ENCODE measurements at regions not wholly inside any gene's neighbourhood (a gene's known extent, or its start where the extent isn't known, plus 50 kb on each side); places are given as distances from the start of the nearest gene placed in this dataset.

DNA sequence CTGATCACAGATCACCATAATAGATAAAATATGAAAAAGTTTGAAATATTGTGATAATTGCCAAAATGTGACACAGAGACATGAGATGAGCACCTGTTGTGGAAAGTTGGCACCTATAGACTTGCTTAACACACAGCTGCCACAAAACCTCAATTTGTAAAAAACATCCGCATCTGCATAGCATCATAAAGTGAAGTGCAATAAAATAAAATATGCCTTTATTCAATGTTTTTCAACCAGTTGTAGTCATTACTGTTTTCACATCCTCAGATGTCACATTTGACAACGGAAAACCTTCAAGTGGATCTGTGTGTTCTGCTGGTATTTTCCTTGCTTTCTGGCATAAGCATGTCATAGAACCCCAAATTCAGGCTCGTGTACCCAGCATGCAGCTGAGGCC lies 50.2 kb upstream of the IFNGR1 start:
- Mint-ChIP-seq H3K36me3 (ENCODE audit: insufficient read depth, unreplicated experiment) (no peaks in the 10 kb centered on the region), H3K27ac (ENCODE audit: low read depth, unreplicated experiment) (peak overlapping the region; percentile 60), H3K4me3 (ENCODE audit: unreplicated experiment) (no peak overlapping the region), H3K9me3 (ENCODE audit: unreplicated experiment) (peaks cover 5% of the 10 kb centered on the region), H3K4me1 (ENCODE audit: insufficient read depth, unreplicated experiment) (peaks cover 24% of the 10 kb centered on the region), H3K27me3 (ENCODE audit: insufficient read depth, unreplicated experiment) (no peaks in the 10 kb centered on the region)
- no TSS peak for BruUV-seq (replicated peaks)
- intact Hi-C loops (cut with micrococcal nuclease), result no loop called here
- DNase-seq (ENCODE audit: unreplicated experiment), result no peak
- TF ChIP-seq, protein P1, sequence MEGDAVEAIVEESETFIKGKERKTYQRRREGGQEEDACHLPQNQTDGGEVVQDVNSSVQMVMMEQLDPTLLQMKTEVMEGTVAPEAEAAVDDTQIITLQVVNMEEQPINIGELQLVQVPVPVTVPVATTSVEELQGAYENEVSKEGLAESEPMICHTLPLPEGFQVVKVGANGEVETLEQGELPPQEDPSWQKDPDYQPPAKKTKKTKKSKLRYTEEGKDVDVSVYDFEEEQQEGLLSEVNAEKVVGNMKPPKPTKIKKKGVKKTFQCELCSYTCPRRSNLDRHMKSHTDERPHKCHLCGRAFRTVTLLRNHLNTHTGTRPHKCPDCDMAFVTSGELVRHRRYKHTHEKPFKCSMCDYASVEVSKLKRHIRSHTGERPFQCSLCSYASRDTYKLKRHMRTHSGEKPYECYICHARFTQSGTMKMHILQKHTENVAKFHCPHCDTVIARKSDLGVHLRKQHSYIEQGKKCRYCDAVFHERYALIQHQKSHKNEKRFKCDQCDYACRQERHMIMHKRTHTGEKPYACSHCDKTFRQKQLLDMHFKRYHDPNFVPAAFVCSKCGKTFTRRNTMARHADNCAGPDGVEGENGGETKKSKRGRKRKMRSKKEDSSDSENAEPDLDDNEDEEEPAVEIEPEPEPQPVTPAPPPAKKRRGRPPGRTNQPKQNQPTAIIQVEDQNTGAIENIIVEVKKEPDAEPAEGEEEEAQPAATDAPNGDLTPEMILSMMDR (IDR thresholded peaks at IDR 0.05; ENCODE audit: unreplicated experiment), result no peak
- CTCF ChIA-PET, result interaction anchor here (1.5 to 3.0 kb wide), 4 partner anchors 46 to 372 kb away, joined by 4 to 22 read pairs (median 8); no protein-coding TSS in a partner anchor
- POLR2A ChIA-PET, result interaction anchor here (1.1 to 2.0 kb wide), 6 partner anchors 17 to 57 kb away, joined by 3 to 15 read pairs (median 5); no protein-coding TSS in a partner anchor

All from MCF 10A (cell line).